HepG2 (cell line): ENCODE measurements at regions not wholly inside any gene's neighbourhood (a gene's known extent, or its start where the extent isn't known, plus 50 kb on each side); places are given as distances from the start of the nearest gene placed in this dataset.

Experiments
- IRF9 ChIP-seq: sonication (generic); formaldehyde crosslinking; IDR thresholded peaks from 2 replicates; pipeline ENCODE4 v1.8.0; 2022; ENCODE audit warnings: missing genetic modification reagents, mild to moderate bottlenecking, borderline replicate concordance
- MTA3 ChIP-seq: sonication (generic); formaldehyde crosslinking; IDR thresholded peaks from 2 replicates; pipeline ENCODE4 v1.4.0; 2020; ENCODE audit warnings: missing genetic modification reagents
- XBP1 ChIP-seq: sonication (generic); formaldehyde crosslinking; IDR thresholded peaks from 2 replicates; pipeline ENCODE4 v1.5.0; 2020; ENCODE audit warnings: missing genetic modification reagents

- TF ChIP-seq MTA3 (no peak), IRF9 (no peak), XBP1 (CRISPR knock-in tag) (no peak)
Observed at GRCh38 chr10:46226232-46226631, 60.6 kb upstream of the ANTXRL start.
